IMR-90 (cell line): ENCODE measurements at regions not wholly inside any gene's neighbourhood (a gene's known extent, or its start where the extent isn't known, plus 50 kb on each side); places are given as distances from the start of the nearest gene placed in this dataset.
A peak's percentile ranks its signal among the peaks of the same experiment; 100 is the strongest.

Source experiments
- ATAC-seq: fragments of 200-7000 bp; cut with Tn5 transposase; 2 replicates; pipeline ENCODE4 v1.9.1; 2020; ENCODE audit warnings: low read depth, mild to moderate bottlenecking, moderate library complexity
- BruUV-seq: library from RNA; stranded (reverse); fragments of 400-500 nt; replicated peaks from 2 replicates; lab custom pipeline; 2021; lab: Mats Ljungman, UMichigan
- CTCF ChIA-PET: fragments of 300-600 bp; formaldehyde crosslinking; extraction: SDS; loops from one replicate; lab custom pipeline; 2021; ENCODE audit warnings: antibody characterized with exemption; lab: Yijun Ruan, JAX
- POLR2A ChIA-PET: fragments of 300-600 bp; sonication (Branson Sonifier 250); formaldehyde crosslinking; loops from one replicate; lab custom pipeline; 2022; ENCODE audit warnings: antibody characterized with exemption; ENCODE audit not compliant: unreplicated experiment; lab: Charles Lee
- DNase-seq: peaks from one replicate; pipeline ENCODE4 v3.0.0; 2013
- H2AFZ ChIP-seq: replicated peaks from 2 replicates; pipeline ENCODE3; 2013; ENCODE audit warnings: low read length, mild to moderate bottlenecking; ENCODE audit not compliant: poor library complexity
- H2AK5ac ChIP-seq: 2 replicates; pipeline ENCODE4 v1.6.1; 2013; ENCODE audit warnings: low read depth, low read length, inconsistent platforms
- H2AK9ac ChIP-seq: replicated peaks from 2 replicates; pipeline ENCODE3; 2013; ENCODE audit warnings: mild to moderate bottlenecking, low read depth, low read length, moderate library complexity; ENCODE audit not compliant: poor library complexity
- H2BK120ac ChIP-seq: 2 replicates; pipeline ENCODE4 v1.6.1; 2013; ENCODE audit warnings: low read depth, low read length, inconsistent platforms
- H2BK15ac ChIP-seq: 3 replicates; pipeline ENCODE4 v1.6.1; 2013; ENCODE audit warnings: low read depth, low read length, inconsistent platforms
- H2BK20ac ChIP-seq: 2 replicates; pipeline ENCODE4 v1.6.1; 2013; ENCODE audit warnings: low read depth, mild to moderate bottlenecking, inconsistent platforms, low read length, moderate library complexity
- H2BK5ac ChIP-seq: 2 replicates; pipeline ENCODE4 v1.6.1; 2013; ENCODE audit warnings: mild to moderate bottlenecking, low read depth, low read length, inconsistent platforms; ENCODE audit not compliant: poor library complexity, severe bottlenecking
- H3K14ac ChIP-seq: replicated peaks from 2 replicates; pipeline ENCODE4 v1.6.1; 2013; ENCODE audit warnings: low read depth, low read length, inconsistent platforms
- H3K18ac ChIP-seq: 2 replicates; pipeline ENCODE4 v1.6.1; 2013; ENCODE audit warnings: low read depth, low read length, control low read depth
- H3K23ac ChIP-seq: 2 replicates; pipeline ENCODE4 v1.6.1; 2013; ENCODE audit warnings: low read depth, low read length, inconsistent platforms
- H3K27ac ChIP-seq: 2 replicates; pipeline ENCODE4 v1.5.1; 2013; ENCODE audit warnings: mild to moderate bottlenecking, control low read depth, low read length; ENCODE audit not compliant: insufficient read depth
- H3K27me3 ChIP-seq: 2 replicates; pipeline ENCODE4 v1.6.1; 2013; ENCODE audit warnings: low read length; ENCODE audit not compliant: control insufficient read depth, insufficient read depth
- H3K36me3 ChIP-seq: 2 replicates; pipeline ENCODE4 v1.6.1; 2013; ENCODE audit warnings: low read length, mixed read lengths; ENCODE audit not compliant: control insufficient read depth, insufficient read depth
- H3K4ac ChIP-seq: 2 replicates; pipeline ENCODE4 v1.6.1; 2013; ENCODE audit warnings: low read depth, low read length, inconsistent platforms
- H3K4me1 ChIP-seq: 2 replicates; pipeline ENCODE4 v1.6.1; 2013; ENCODE audit warnings: low read length, mixed read lengths; ENCODE audit not compliant: control insufficient read depth, insufficient read depth
- H3K4me2 ChIP-seq: 2 replicates; pipeline ENCODE4 v1.6.1; 2013; ENCODE audit warnings: low read depth, mild to moderate bottlenecking, control low read depth, low read length, moderate library complexity
- H3K4me3 ChIP-seq: 2 replicates; pipeline ENCODE4 v1.5.1; 2013; ENCODE audit warnings: low read depth, mild to moderate bottlenecking, control low read depth, low read length, moderate library complexity; ENCODE audit not compliant: insufficient read depth
- H3K56ac ChIP-seq: 2 replicates; pipeline ENCODE4 v1.6.1; 2013; ENCODE audit warnings: low read length, inconsistent platforms; ENCODE audit not compliant: insufficient read depth; ENCODE audit errors: extremely low read depth
- H3K79me1 ChIP-seq, 2 experiments: 2 replicates each; pipeline ENCODE4 v1.6.1; 2013; ENCODE audit warnings: low read length in 2 of 2, inconsistent platforms in 1 of 2, low read depth in 1 of 2
- H3K9ac ChIP-seq: 2 replicates; pipeline ENCODE4 v1.6.1; 2013; ENCODE audit warnings: low read depth, low read length, control low read depth
- H3K9me1 ChIP-seq: 2 replicates; pipeline ENCODE4 v1.6.1; 2013; ENCODE audit warnings: low read length, inconsistent platforms; ENCODE audit not compliant: insufficient read depth
- H3K9me3 ChIP-seq: 2 replicates; pipeline ENCODE4 v1.6.1; 2013; ENCODE audit warnings: low read length; ENCODE audit not compliant: control insufficient read depth, insufficient read depth
- H4K20me1 ChIP-seq: 2 replicates; pipeline ENCODE4 v1.6.1; 2013; ENCODE audit warnings: low read length, inconsistent platforms; ENCODE audit not compliant: insufficient read depth
- H4K5ac ChIP-seq: 2 replicates; pipeline ENCODE4 v1.6.1; 2013; ENCODE audit warnings: mild to moderate bottlenecking, low read depth, low read length, control low read depth
- H4K8ac ChIP-seq, 2 experiments: 2 replicates each; pipeline ENCODE4 v1.6.1; 2013; ENCODE audit warnings: low read depth in 2 of 2, low read length in 2 of 2, control low read depth in 1 of 2, inconsistent platforms in 1 of 2
- H4K91ac ChIP-seq: 2 replicates; pipeline ENCODE4 v1.6.1; 2013; ENCODE audit warnings: low read depth, low read length, inconsistent platforms; ENCODE audit not compliant: insufficient read depth
- BHLHE40 ChIP-seq: fragments of 150-350 bp; IDR thresholded peaks from 2 replicates; pipeline ENCODE4 v1.6.1; 2016; ENCODE audit warnings: mild to moderate bottlenecking, low read depth, low read length
- CEBPB ChIP-seq: IDR thresholded peaks from 2 replicates; pipeline ENCODE4 v1.6.1; 2012; ENCODE audit warnings: low read depth, low read length, improper control_type of control experiment
- CHD1 ChIP-seq: IDR thresholded peaks from 2 replicates; pipeline ENCODE4 v1.6.1; 2012; ENCODE audit warnings: low read depth, low read length, improper control_type of control experiment
- CTCF ChIP-seq: conservative IDR thresholded peaks from 2 replicates; pipeline ENCODE4 v1.5.1; 2012; ENCODE audit warnings: mild to moderate bottlenecking, low read depth, low read length, improper control_type of control experiment
- ELK1 ChIP-seq: fragments of 150-350 bp; IDR thresholded peaks from 2 replicates; pipeline ENCODE4 v1.6.1; 2016; ENCODE audit warnings: low read depth, mild to moderate bottlenecking, low read length, moderate library complexity, borderline replicate concordance
- FOS ChIP-seq: fragments of 150-350 bp; IDR thresholded peaks from 2 replicates; pipeline ENCODE4 v1.6.1; 2016; ENCODE audit warnings: low read depth, low read length
- MAFK ChIP-seq: IDR thresholded peaks from 2 replicates; pipeline ENCODE4 v1.6.1; 2012; ENCODE audit warnings: low read depth, low read length, improper control_type of control experiment
- MAZ ChIP-seq: IDR thresholded peaks from 2 replicates; pipeline ENCODE4 v1.6.1; 2012; ENCODE audit warnings: low read depth, mild to moderate bottlenecking, low read length, improper control_type of control experiment, moderate library complexity, borderline replicate concordance
- MXI1 ChIP-seq: IDR thresholded peaks from 2 replicates; pipeline ENCODE4 v1.6.1; 2012; ENCODE audit warnings: low read depth, mild to moderate bottlenecking, low read length, moderate library complexity, borderline replicate concordance
- NFE2L2 ChIP-seq: fragments of 150-350 bp; IDR thresholded peaks from 2 replicates; pipeline ENCODE4 v1.6.1; 2016; ENCODE audit warnings: low read depth, mild to moderate bottlenecking, low read length
- POLR2A ChIP-seq: IDR thresholded peaks from 2 replicates; pipeline ENCODE4 v1.6.1; 2012; ENCODE audit warnings: mild to moderate bottlenecking, low read depth, low read length
- RAD21 ChIP-seq: IDR thresholded peaks from 2 replicates; pipeline ENCODE4 v1.6.1; 2012; ENCODE audit warnings: low read length, improper control_type of control experiment
- RCOR1 ChIP-seq: IDR thresholded peaks from 2 replicates; pipeline ENCODE4 v1.6.1; 2012; ENCODE audit warnings: mild to moderate bottlenecking, low read length, improper control_type of control experiment; ENCODE audit not compliant: insufficient replicate concordance
- RFX5 ChIP-seq: IDR thresholded peaks from 2 replicates; pipeline ENCODE4 v1.8.0; 2012; ENCODE audit warnings: low read depth, mild to moderate bottlenecking, low read length, moderate library complexity
- SMC3 ChIP-seq: fragments of 150-350 bp; IDR thresholded peaks from 2 replicates; pipeline ENCODE4 v1.6.1; 2016; ENCODE audit warnings: low read depth, mild to moderate bottlenecking, antibody characterized with exemption, low read length, moderate library complexity
- USF2 ChIP-seq: fragments of 150-350 bp; IDR thresholded peaks from 2 replicates; pipeline ENCODE4 v1.6.1; 2017; ENCODE audit warnings: mild to moderate bottlenecking, antibody characterized with exemption, low read length, low read depth
- WGBS, 2 experiments: methylation state at CpG; one replicate each; pipeline versions ENCODE4 v1.1.5 to v1.1.7; 2013; ENCODE audit warnings: missing lambda C conversion rate in 2 of 2; ENCODE audit not compliant: insufficient read length in 1 of 2; ENCODE audit errors: extremely low coverage in 2 of 2; 5-methylcytosine and 5-hydroxymethylcytosine counted together
- dilution Hi-C: fragments of 300-500 bp; cut with HindIII; formaldehyde crosslinking; loops from one replicate; pipeline ENCODE4 v1.14.3; 2018; ENCODE audit warnings: low sequenced_read_pairs; ENCODE audit not compliant: unreplicated experiment
- in situ Hi-C: fragments of 300-500 bp; cut with MboI; formaldehyde crosslinking; loops from 3 replicates; pipeline ENCODE4 v1.14.3; 2019; ENCODE audit warnings: low sequenced_read_pairs, inconsistent platforms, mixed read lengths
- intact Hi-C: fragments of 100-400 bp; cut with micrococcal nuclease; formaldehyde crosslinking; loops from 2 replicates; pipeline ENCODE4 v1.10.0; 2022

- Histone ChIP-seq H3K4me2 (peak overlapping the region; percentile 42), H3K4me3 (no peak overlapping the region), H3K14ac (peak overlapping the region; percentile 99), H2AFZ (peak overlapping the region; percentile 60), H2AK5ac (peak overlapping the region; percentile 87), H3K23ac (peak overlapping the region; percentile 82), H3K79me1 (peaks cover 10 to 28% of the 10 kb centered on the region in 2 experiments; a peak in 3 of 4 replicates), H4K5ac (peak overlapping the region; percentile 77), H3K9me3 (no peaks in the 10 kb centered on the region), H3K56ac (peak overlapping the region; percentile 29; the same call in 1 of the 2 replicates), H3K36me3 (no peaks in the 10 kb centered on the region), H2BK5ac (peak overlapping the region; percentile 100), H2BK120ac (peak overlapping the region; percentile 99), H3K9me1 (peaks cover 24% of the 10 kb centered on the region), H4K20me1 (peaks cover 3% of the 10 kb centered on the region; the same call in 1 of the 2 replicates), H4K91ac (peak overlapping the region; percentile 98), H3K4ac (peak overlapping the region; percentile 100), H3K27ac (peak overlapping the region; percentile 61; the same call in 1 of the 2 replicates), H2BK20ac (peak overlapping the region; percentile 99), H2BK15ac (peak overlapping the region; percentile 99; the same call in 2 of the 3 replicates), H2AK9ac (peak overlapping the region; percentile 90), H4K8ac (peak overlapping the region; percentile 41 to 95; a peak in 3 of 4 replicates), H3K27me3 (no peaks in the 10 kb centered on the region), H3K4me1 (peaks cover 36% of the 10 kb centered on the region), H3K9ac (no peak overlapping the region), H3K18ac (peak overlapping the region; percentile 85)
- intact Hi-C loops: no loop called here
- WGBS, 2 experiments: 86% methylated on average over 2 of the region's 8 CpGs; no CpG with 5 or more reads in 1 of the 2 experiments
- in situ Hi-C loops: no loop called here
- TF ChIP-seq CHD1: no peak
- no peak for TF ChIP-seq ELK1
- TF ChIP-seq POLR2A: no peak
- TF ChIP-seq USF2: no peak
- TF ChIP-seq RAD21: no peak
- TF ChIP-seq RFX5: no peak
- TF ChIP-seq RCOR1: no peak
- TF ChIP-seq SMC3: no peak
- no peak for TF ChIP-seq MAZ
- TF ChIP-seq CTCF: no peak
- no peak for TF ChIP-seq MXI1
- no peak for TF ChIP-seq BHLHE40
- TF ChIP-seq MAFK: no peak
- no peak for TF ChIP-seq NFE2L2
- TF ChIP-seq FOS: no peak
- no peak for TF ChIP-seq CEBPB
- dilution Hi-C loops: no loop called here
- CTCF ChIA-PET: no interaction called here
- no TSS peak for BruUV-seq
- peak; percentile 80 for DNase-seq
- POLR2A ChIA-PET: no interaction called here
- no peak for ATAC-seq
Observed at GRCh38 chr5:34531751-34532360, 124.3 kb upstream of the RAI14 start.
